ENCODE measurements at regions not wholly inside any gene's neighbourhood (a gene's known extent, or its start where the extent isn't known, plus 50 kb on each side); places are given as distances from the start of the nearest gene placed in this dataset.

DNA sequence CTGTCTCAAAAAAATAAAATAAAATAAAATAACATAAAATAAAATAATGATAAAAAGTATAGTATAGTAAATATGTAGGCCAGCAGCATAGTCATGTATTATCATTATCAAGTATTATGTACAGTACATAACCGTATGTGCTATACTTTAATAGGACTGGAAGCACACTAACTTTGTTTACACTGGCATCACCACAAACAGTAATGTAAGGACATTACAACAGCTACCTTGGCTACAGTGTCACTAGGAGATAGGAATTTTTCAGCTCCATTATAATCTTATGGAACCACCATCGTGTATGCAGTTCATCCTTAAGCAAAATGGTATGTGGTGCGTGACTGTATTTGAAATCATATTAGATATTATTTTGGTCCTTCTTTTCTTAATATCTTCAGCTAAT, 1163.5 kb upstream of the LRRTM3 start:
- no peaks in the 10 kb centered on the region for H3K27me3 ChIP-seq (ENCODE audit: control insufficient read depth, insufficient read depth, low read length)
- TF ChIP-seq, protein P1, sequence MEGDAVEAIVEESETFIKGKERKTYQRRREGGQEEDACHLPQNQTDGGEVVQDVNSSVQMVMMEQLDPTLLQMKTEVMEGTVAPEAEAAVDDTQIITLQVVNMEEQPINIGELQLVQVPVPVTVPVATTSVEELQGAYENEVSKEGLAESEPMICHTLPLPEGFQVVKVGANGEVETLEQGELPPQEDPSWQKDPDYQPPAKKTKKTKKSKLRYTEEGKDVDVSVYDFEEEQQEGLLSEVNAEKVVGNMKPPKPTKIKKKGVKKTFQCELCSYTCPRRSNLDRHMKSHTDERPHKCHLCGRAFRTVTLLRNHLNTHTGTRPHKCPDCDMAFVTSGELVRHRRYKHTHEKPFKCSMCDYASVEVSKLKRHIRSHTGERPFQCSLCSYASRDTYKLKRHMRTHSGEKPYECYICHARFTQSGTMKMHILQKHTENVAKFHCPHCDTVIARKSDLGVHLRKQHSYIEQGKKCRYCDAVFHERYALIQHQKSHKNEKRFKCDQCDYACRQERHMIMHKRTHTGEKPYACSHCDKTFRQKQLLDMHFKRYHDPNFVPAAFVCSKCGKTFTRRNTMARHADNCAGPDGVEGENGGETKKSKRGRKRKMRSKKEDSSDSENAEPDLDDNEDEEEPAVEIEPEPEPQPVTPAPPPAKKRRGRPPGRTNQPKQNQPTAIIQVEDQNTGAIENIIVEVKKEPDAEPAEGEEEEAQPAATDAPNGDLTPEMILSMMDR (IDR thresholded peaks at IDR 0.05; ENCODE audit: insufficient read depth, low read length, poor library complexity, severe bottlenecking): no peak
- H3K36me3 ChIP-seq (ENCODE audit: control insufficient read depth, insufficient read depth, low read length): no peaks in the 10 kb centered on the region
- no peak for DNase-seq (ENCODE audit: low read depth)
- no peak overlapping the region for H3K4me3 ChIP-seq (ENCODE audit: low read depth, low read length)

DNA sequence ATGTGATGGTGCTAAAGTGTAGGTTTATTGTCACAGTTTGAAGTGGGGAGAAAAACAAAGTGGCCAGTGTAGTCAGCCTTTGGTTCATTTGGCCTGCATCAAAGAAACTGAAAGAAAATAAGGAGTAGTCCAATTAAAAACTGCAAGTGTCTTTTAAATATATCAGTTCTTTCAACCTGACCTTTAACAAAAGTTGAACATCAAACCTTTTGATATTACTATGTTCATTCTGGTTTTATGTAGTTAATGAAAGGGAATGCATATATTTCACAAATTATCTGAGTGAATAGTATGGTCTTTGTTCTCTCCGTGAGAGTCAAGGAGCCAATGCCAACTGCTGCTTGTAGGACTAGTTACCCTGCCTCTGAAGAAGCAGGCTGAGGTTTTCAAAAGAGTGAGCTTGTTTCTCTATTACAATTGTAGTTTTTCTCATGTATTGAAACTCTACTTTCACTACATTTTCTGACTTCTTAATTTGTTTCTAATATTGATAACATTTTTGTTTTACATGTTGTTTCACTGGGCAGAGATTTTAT, 1160.8 kb upstream of the LRRTM3 start:
- Histone ChIP-seq H3K4me3 (ENCODE audit: low read depth, low read length) (no peak overlapping the region), H3K27me3 (ENCODE audit: control insufficient read depth, insufficient read depth, low read length) (no peaks in the 10 kb centered on the region), H3K36me3 (ENCODE audit: control insufficient read depth, insufficient read depth, low read length) (no peaks in the 10 kb centered on the region)
- DNase-seq (ENCODE audit: low read depth): no peak
- TF ChIP-seq, protein P1 (IDR thresholded peaks at IDR 0.05; ENCODE audit: insufficient read depth, low read length, poor library complexity, severe bottlenecking): no peak

DNA sequence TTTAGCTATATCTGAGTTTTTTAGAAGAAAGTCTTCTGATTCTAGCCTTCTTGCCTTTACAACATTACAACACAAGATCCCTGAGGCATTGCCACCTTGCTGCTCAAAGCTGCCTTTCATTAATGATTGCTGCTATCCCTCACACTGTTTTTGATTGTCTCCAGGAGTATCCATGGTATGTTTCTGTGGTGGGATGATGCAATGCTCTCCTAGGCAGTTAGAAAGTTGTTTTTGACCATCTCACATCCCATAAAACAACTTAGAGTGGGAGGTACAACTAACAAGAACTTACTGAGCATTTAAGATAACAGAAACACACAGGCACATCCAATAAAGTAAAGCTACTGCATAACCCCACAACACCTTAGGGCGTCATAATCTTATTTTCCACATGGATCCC, 1156.0 kb upstream of the LRRTM3 start:
- no peak overlapping the region for H3K4me3 ChIP-seq (ENCODE audit: low read depth, low read length)
- H3K27me3 ChIP-seq (ENCODE audit: control insufficient read depth, insufficient read depth, low read length): no peaks in the 10 kb centered on the region
- no peaks in the 10 kb centered on the region for H3K36me3 ChIP-seq (ENCODE audit: control insufficient read depth, insufficient read depth, low read length)
- TF ChIP-seq, protein P1 (IDR thresholded peaks at IDR 0.05; ENCODE audit: insufficient read depth, low read length, poor library complexity, severe bottlenecking): no peak
- DNase-seq (ENCODE audit: low read depth): peak; percentile 78

DNA sequence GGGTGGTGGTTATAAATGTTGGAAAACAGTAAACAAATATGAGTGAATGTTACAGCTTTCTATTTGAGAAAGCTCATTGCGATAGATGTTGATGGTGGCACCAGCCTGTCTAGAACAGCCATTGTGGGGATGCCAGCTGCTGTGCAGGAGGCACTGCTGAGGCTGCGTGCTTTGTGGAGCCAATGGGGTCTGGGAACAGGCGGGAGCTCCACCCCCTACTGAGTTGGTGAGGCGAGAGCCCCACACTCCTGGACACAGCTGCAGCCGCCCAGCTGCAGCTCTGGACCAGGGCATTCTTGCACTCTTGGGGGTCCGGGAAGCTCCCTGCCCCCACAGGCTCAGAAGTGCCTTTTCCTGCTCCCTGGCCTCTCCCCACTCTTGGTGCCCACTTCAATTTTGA, 1147.1 kb upstream of the LRRTM3 start:
- Histone ChIP-seq H3K27me3 (ENCODE audit: control insufficient read depth, insufficient read depth, low read length) (no peaks in the 10 kb centered on the region), H3K4me3 (ENCODE audit: low read depth, low read length) (no peak overlapping the region), H3K36me3 (ENCODE audit: control insufficient read depth, insufficient read depth, low read length) (no peaks in the 10 kb centered on the region)
- TF ChIP-seq, protein P1 (IDR thresholded peaks at IDR 0.05; ENCODE audit: insufficient read depth, low read length, poor library complexity, severe bottlenecking): no peak
- no peak for DNase-seq (ENCODE audit: low read depth)

DNA sequence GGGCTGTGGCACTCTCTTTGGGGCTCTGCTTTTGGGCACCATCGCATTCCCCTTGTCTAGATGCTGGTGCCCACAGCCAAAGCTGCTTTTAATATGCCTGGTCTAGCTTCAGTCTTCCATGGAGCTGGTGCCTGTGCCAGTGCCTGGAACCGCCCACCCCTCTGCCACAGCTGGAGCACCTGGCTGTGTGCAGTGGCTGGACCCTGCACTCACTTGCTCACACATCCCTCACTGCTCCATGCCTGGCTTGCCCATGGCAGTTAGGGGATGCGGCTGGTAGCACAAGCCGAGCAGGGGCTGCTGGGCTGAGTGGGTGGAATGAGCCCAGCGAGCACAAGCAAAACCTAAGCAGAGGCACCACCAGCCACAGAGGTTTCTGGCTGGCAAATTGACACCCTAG, 1145.9 kb upstream of the LRRTM3 start:
- TF ChIP-seq, protein P1 (IDR thresholded peaks at IDR 0.05; ENCODE audit: insufficient read depth, low read length, poor library complexity, severe bottlenecking): no peak
- no peaks in the 10 kb centered on the region for H3K27me3 ChIP-seq (ENCODE audit: control insufficient read depth, insufficient read depth, low read length)

DNA sequence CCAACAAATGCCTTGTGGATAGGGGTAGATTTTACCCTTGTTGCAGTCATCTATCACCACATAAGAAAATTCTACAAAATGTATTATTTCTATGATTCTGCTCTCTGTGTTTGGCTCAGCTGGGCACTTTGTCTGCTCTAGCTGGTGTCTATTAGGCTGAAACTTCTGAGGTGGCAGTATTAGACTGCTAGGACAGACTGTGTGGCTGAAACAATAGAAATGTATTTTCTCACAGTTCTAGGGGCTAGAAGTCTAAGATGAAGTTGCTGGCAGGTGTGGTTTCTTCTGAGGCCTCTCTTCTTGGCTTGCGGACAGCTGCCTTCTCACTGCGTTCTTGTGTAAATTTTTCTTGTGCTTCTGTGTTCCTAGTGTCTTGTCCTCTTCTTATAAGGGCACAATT, 1139.6 kb upstream of the LRRTM3 start:
- no peaks in the 10 kb centered on the region for H3K36me3 ChIP-seq (ENCODE audit: control insufficient read depth, insufficient read depth, low read length)

More for the DNA sequence above, 1145.9 kb upstream of the LRRTM3 start:
- no peak for DNase-seq (ENCODE audit: low read depth)
- H3K4me3 ChIP-seq (ENCODE audit: low read depth, low read length): no peak overlapping the region
- H3K36me3 ChIP-seq (ENCODE audit: control insufficient read depth, insufficient read depth, low read length): no peaks in the 10 kb centered on the region

More for the DNA sequence above, 1139.6 kb upstream of the LRRTM3 start:
- no peaks in the 10 kb centered on the region for H3K27me3 ChIP-seq (ENCODE audit: control insufficient read depth, insufficient read depth, low read length)
- TF ChIP-seq, protein P1 (IDR thresholded peaks at IDR 0.05; ENCODE audit: insufficient read depth, low read length, poor library complexity, severe bottlenecking): no peak
- DNase-seq (ENCODE audit: low read depth): no peak
- H3K4me3 ChIP-seq (ENCODE audit: low read depth, low read length): no peak overlapping the region

Measured in kidney epithelial cell (primary cell).